SK-N-SH treated with all-trans-retinoic acid at 6 μM for 48 hours (cell line): ENCODE measurements at regions not wholly inside any gene's neighbourhood (a gene's known extent, or its start where the extent isn't known, plus 50 kb on each side); places are given as distances from the start of the nearest gene placed in this dataset.
"Not testable (repeated sequence)": the region's sequence is repeated elsewhere in the genome, so short reads cannot be mapped to it uniquely, and the experiment has no call there.

ENCODE experiments used
- CSDC2 ChIP-seq: fragments of 250-450 bp; sonication (Bioruptor Pico); IDR thresholded peaks from 2 replicates; pipeline ENCODE4 v1.5.0; 2020; ENCODE audit warnings: mild to moderate bottlenecking, moderate library complexity
- GLIS3 ChIP-seq: fragments of 250-450 bp; sonication (Bioruptor Pico); IDR thresholded peaks from 2 replicates; pipeline ENCODE4 v1.5.0; 2020; ENCODE audit warnings: mild to moderate bottlenecking, moderate library complexity
- ISL1 ChIP-seq: fragments of 250-450 bp; sonication (Bioruptor Pico); IDR thresholded peaks from 2 replicates; pipeline ENCODE4 v2.1.2; 2022; ENCODE audit warnings: mild to moderate bottlenecking, moderate library complexity
- PATZ1 ChIP-seq: fragments of 250-450 bp; sonication (Bioruptor Pico); IDR thresholded peaks from 2 replicates; pipeline ENCODE4 v1.8.0; 2020; ENCODE audit warnings: mild to moderate bottlenecking, moderate library complexity, borderline replicate concordance
- PPARA ChIP-seq: fragments of 250-450 bp; sonication (Bioruptor Pico); IDR thresholded peaks from 2 replicates; pipeline ENCODE4 v1.5.0; 2020; ENCODE audit warnings: mild to moderate bottlenecking, borderline replicate concordance
- RARB ChIP-seq: fragments of 250-450 bp; sonication (Bioruptor Pico); IDR thresholded peaks from 2 replicates; pipeline ENCODE4 v1.8.0; 2021; ENCODE audit warnings: mild to moderate bottlenecking, moderate library complexity
- TF ChIP-seq, protein P1 (sequence below): fragments of 250-450 bp; sonication (Bioruptor Pico); IDR thresholded peaks from 2 replicates; pipeline ENCODE4 v1.5.1; 2020; ENCODE audit warnings: low read depth, mild to moderate bottlenecking, moderate library complexity

DNA sequence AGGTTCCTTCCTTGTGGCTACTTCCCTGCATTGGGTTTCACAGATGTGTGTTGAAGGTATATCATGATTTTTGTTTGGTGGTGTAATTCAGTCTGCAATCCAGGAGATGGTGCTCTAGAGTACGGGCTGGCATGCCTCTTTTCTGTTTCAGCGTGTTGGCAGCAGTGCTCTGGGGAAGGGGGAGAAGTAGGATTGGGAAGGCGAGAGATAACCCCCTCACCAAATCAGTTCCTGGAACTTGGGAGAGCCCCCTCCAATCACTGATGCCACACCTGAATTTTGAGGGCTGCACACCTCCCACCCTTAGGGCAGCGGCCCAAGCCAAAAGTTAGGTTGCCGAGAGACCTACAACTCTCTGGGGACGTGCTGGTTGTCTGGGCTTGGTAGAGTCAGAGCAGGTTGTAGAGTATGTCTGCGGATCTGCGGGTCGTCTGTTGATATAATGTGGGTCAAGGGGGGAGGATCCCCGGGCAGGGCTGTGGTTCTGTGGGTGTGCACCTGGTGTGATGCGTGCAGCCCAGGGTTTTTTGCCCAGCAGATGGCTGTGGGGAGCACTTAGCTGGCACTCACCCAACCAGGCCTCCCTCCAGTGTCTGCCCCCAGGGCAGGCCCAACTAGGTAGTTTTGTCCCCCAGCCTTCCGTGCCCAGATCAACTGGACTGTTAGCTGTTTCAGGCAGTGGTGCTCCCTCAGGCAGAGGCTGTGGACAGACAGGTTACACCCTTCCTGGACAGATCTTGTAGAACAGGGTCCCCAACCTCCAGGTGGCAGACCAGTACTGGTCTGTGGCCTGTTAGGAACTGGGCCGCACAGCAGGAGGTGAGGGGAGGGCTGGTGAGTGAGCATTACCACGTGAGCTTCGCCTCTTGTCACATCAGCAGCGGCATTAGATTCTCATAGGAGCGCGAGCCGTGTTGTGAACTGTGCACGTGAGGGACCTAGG is 85.7 kb downstream of the LGALS9B start:
- not testable (repeated sequence) for TF ChIP-seq ISL1 (CRISPR knock-in tag); PATZ1 (CRISPR knock-in tag); PPARA (CRISPR knock-in tag); GLIS3; CSDC2 (CRISPR knock-in tag); RARB
- TF ChIP-seq, protein P1, sequence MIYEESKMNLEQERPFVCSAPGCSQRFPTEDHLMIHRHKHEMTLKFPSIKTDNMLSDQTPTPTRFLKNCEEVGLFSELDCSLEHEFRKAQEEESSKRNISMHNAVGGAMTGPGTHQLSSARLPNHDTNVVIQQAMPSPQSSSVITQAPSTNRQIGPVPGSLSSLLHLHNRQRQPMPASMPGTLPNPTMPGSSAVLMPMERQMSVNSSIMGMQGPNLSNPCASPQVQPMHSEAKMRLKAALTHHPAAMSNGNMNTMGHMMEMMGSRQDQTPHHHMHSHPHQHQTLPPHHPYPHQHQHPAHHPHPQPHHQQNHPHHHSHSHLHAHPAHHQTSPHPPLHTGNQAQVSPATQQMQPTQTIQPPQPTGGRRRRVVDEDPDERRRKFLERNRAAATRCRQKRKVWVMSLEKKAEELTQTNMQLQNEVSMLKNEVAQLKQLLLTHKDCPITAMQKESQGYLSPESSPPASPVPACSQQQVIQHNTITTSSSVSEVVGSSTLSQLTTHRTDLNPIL (CRISPR knock-in tag) = not testable (repeated sequence)
